GM13977 (cell line): ENCODE measurements at regions not wholly inside any gene's neighbourhood (a gene's known extent, or its start where the extent isn't known, plus 50 kb on each side); places are given as distances from the start of the nearest gene placed in this dataset.

Source experiments
- DNase-seq: peaks from one replicate; pipeline ENCODE4 v3.0.0; 2012; ENCODE audit warnings: low spot score
- in situ Hi-C: fragments of 300-500 bp; cut with MboI; formaldehyde crosslinking; loops from one replicate; pipeline ENCODE4 v1.12.0; 2022; ENCODE audit warnings: low sequenced_read_pairs, low pct_unique_long_range_greater_than_20kb, mixed read lengths, inconsistent platforms; ENCODE audit not compliant: unreplicated experiment
- TF ChIP-seq, protein P1 (sequence below): IDR thresholded peaks from 2 replicates; pipeline ENCODE4 v1.5.1; 2012; ENCODE audit warnings: mild to moderate bottlenecking, control low read depth; ENCODE audit not compliant: insufficient read depth; ENCODE audit errors: extremely low read depth, missing control alignments

DNA sequence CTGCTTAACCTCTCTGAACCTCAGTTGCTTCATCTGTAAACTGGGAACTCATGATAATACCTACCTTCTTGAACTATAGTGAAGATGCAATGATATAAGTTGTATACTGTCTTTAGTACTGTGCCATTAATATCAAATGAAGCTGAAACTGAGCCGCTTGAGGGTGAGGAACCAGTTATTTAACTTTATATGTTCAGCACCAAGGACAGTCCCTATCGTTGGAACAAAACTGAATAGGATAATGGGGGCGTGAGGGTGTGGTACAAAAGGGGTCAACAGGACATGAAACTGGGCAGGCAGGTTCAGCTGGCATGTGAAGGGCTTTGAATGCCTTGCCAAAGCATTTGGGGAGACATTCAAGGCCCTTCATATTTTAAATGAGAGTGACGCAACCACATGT lies 112.6 kb downstream of the C11orf91 start:
- in situ Hi-C loops, result no loop called here
- no peak for DNase-seq
- TF ChIP-seq, protein P1, sequence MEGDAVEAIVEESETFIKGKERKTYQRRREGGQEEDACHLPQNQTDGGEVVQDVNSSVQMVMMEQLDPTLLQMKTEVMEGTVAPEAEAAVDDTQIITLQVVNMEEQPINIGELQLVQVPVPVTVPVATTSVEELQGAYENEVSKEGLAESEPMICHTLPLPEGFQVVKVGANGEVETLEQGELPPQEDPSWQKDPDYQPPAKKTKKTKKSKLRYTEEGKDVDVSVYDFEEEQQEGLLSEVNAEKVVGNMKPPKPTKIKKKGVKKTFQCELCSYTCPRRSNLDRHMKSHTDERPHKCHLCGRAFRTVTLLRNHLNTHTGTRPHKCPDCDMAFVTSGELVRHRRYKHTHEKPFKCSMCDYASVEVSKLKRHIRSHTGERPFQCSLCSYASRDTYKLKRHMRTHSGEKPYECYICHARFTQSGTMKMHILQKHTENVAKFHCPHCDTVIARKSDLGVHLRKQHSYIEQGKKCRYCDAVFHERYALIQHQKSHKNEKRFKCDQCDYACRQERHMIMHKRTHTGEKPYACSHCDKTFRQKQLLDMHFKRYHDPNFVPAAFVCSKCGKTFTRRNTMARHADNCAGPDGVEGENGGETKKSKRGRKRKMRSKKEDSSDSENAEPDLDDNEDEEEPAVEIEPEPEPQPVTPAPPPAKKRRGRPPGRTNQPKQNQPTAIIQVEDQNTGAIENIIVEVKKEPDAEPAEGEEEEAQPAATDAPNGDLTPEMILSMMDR, result no peak

DNA sequence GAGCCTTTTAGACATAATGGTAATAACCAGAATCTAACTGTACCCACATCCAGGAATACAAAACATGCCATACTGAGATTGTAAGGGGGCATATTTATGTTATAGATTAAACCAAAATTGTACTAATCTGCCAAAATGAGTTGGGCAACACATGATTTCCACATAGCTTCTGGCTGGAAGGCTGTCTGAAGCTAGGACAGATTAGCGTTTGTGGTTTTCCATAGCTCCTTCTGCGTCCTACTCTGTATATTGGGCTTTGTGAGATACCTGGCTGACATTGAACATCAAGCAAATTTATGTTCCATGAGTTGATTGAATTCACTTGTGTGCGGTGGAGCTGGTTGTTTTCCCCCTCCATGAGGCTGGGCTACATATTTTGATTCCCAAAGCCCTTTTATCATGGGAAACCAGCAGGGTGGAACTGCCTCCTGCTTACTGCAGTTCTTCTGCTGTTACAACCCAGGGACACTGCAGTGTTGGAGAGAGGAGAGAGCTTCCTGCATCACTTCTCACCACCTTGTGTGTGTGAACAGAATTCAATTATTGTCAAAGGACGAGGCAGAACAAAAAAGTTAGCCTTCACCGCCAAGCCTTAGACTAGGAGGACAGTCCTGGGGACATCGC lies 114.9 kb downstream of the C11orf91 start:
- TF ChIP-seq, protein P1, result no peak
- DNase-seq, result no peak
- in situ Hi-C loops, result no loop called here

DNA sequence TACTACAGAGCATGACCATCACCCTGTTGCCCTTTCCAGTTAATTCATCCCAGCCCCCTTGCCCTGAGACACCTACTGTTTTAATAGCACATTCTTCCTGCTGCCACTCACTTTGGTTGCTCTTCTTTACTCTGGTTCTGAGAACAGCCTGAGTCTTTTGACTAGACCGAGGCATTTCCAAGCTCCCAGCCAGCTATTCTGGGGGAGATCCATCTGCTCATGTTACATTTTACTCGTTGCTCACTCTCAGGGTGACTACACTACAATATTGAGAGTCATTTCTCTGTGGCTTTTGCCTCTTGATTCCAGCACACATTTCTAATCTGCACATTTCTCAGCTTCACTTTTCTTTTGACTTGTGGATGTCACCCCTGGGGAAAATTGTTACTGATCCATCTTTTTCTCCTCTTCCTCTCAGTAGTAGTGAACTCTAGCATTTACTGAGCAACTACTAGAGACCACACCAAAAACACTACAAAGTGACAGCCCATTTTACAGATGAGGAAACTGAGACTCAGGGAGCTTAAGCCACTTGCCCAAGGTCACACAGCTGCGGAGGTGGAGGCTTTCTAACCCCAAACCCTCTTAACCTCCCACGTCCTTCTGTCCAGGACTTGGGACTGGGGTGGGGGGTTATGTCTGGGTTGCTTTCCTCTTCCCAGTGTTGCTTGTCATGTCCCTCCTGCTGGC lies 117.8 kb downstream of the C11orf91 start:
- TF ChIP-seq, protein P1, result no peak
- in situ Hi-C loops, result no loop called here
- peak; percentile 22 for DNase-seq

DNA sequence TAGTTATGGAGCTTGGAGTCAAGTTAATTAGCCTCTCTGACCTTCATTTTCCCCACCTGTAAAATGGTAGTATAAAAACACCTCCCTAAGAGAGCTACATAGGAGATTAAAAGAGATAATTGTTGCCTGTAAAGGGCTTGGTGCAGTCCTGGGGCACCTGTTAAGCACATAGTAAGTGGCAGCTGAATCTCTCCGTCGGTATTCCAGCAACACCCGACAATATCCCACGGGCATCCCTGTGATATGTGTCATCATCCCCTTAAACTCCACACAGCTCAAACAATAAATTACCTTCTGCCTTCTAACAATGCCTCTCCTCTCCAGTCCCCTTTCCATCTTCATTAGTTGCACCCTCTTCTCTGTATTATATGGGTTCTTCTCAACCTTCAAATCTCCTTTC lies 121.5 kb downstream of the C11orf91 start:
- DNase-seq, result no peak
- TF ChIP-seq, protein P1, result no peak
- in situ Hi-C loops, result no loop called here

DNA sequence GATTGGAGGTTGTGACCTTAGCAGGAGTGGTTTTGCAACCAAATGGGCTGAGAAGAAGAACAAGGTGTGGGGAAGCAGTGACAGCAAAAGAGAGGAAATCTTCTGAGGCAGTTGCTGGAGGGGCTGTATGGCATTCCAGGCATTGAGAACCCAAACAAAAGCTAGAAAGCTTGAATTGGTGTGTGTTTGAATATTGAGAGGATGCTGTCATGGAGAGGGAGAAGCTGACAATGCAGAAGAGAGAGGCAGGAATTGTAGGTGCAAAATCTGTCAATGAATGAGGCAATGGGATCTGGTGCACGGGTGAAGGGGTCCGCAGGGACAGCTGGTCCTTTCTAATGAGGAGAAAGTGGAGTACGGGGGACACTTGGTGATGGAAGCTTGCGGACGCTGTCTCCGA lies 123.4 kb downstream of the C11orf91 start:
- in situ Hi-C loops, result no loop called here
- DNase-seq, result no peak
- TF ChIP-seq, protein P1, result no peak

DNA sequence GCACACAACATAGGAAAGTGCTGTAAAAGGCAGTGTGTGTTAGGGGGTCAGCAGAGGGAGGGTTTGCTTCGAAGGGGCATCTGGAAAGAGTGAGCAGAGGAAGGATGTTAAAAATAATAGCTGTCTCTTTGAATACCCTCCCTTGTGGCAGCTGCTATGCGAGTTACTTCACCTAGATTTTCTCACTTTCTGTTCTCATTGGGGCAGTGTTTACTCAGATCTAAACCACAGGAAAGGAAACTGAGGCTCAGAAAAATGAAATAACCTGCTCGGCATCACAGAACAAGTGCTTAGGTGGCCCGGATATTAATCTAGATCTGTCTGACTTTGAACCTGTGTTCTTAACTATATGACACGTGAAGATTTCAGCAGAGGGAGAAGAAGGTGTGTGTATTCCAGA lies 125.3 kb downstream of the C11orf91 start:
- in situ Hi-C loops, result no loop called here
- peak; percentile 21 for DNase-seq
- TF ChIP-seq, protein P1, result no peak
